ENCODE measurements at regions not wholly inside any gene's neighbourhood (a gene's known extent, or its start where the extent isn't known, plus 50 kb on each side); places are given as distances from the start of the nearest gene placed in this dataset.

GRCh38 chr20:10868299-10868698, 194.5 kb upstream of the JAG1 start:
- Histone ChIP-seq H3K27me3 (ENCODE audit: control insufficient read depth, insufficient read depth, low read length) (no peaks in the 10 kb centered on the region), H3K4me3 (ENCODE audit: low read depth, low read length) (no peak overlapping the region), H3K36me3 (ENCODE audit: control insufficient read depth, insufficient read depth, low read length) (no peaks in the 10 kb centered on the region)
- DNase-seq (ENCODE audit: low read depth), result no peak
- no peak for TF ChIP-seq CTCF (IDR thresholded peaks at IDR 0.05; ENCODE audit: insufficient read depth, low read length, poor library complexity, severe bottlenecking)

GRCh38 chr20:10873026-10873425, 199.2 kb upstream of the JAG1 start:
- DNase-seq (ENCODE audit: low read depth), result no peak
- no peaks in the 10 kb centered on the region for H3K36me3 ChIP-seq (ENCODE audit: control insufficient read depth, insufficient read depth, low read length)
- no peak for TF ChIP-seq CTCF (IDR thresholded peaks at IDR 0.05; ENCODE audit: insufficient read depth, low read length, poor library complexity, severe bottlenecking)
- no peak overlapping the region for H3K4me3 ChIP-seq (ENCODE audit: low read depth, low read length)
- no peaks in the 10 kb centered on the region for H3K27me3 ChIP-seq (ENCODE audit: control insufficient read depth, insufficient read depth, low read length)

GRCh38 chr20:10875653-10876052, 201.9 kb upstream of the JAG1 start:
- H3K27me3 ChIP-seq (ENCODE audit: control insufficient read depth, insufficient read depth, low read length), result no peaks in the 10 kb centered on the region
- no peak for DNase-seq (ENCODE audit: low read depth)
- no peak for TF ChIP-seq CTCF (IDR thresholded peaks at IDR 0.05; ENCODE audit: insufficient read depth, low read length, poor library complexity, severe bottlenecking)

GRCh38 chr20:10876558-10876957, 202.8 kb upstream of the JAG1 start:
- no peaks in the 10 kb centered on the region for H3K27me3 ChIP-seq (ENCODE audit: control insufficient read depth, insufficient read depth, low read length)
- no peak for TF ChIP-seq CTCF (IDR thresholded peaks at IDR 0.05; ENCODE audit: insufficient read depth, low read length, poor library complexity, severe bottlenecking)
- no peak overlapping the region for H3K4me3 ChIP-seq (ENCODE audit: low read depth, low read length)
- no peaks in the 10 kb centered on the region for H3K36me3 ChIP-seq (ENCODE audit: control insufficient read depth, insufficient read depth, low read length)
- no peak for DNase-seq (ENCODE audit: low read depth)

More at GRCh38 chr20:10875653-10876052, 201.9 kb upstream of the JAG1 start:
- Histone ChIP-seq H3K36me3 (ENCODE audit: control insufficient read depth, insufficient read depth, low read length) (no peaks in the 10 kb centered on the region), H3K4me3 (ENCODE audit: low read depth, low read length) (no peak overlapping the region)

- H3K36me3 ChIP-seq (ENCODE audit: control insufficient read depth, insufficient read depth, low read length), result no peaks in the 10 kb centered on the region
- H3K27me3 ChIP-seq (ENCODE audit: control insufficient read depth, insufficient read depth, low read length), result no peaks in the 10 kb centered on the region
- DNase-seq (ENCODE audit: low read depth), result no peak
- TF ChIP-seq CTCF (IDR thresholded peaks at IDR 0.05; ENCODE audit: insufficient read depth, low read length, poor library complexity, severe bottlenecking), result no peak
- no peak overlapping the region for H3K4me3 ChIP-seq (ENCODE audit: low read depth, low read length)
Measured at GRCh38 chr20:10877342-10877741, 203.5 kb upstream of the JAG1 start.

GRCh38 chr20:10883166-10883565, 209.4 kb upstream of the JAG1 start:
- no peak for DNase-seq (ENCODE audit: low read depth)
- TF ChIP-seq CTCF (IDR thresholded peaks at IDR 0.05; ENCODE audit: insufficient read depth, low read length, poor library complexity, severe bottlenecking), result no peak
- no peak overlapping the region for H3K4me3 ChIP-seq (ENCODE audit: low read depth, low read length)
- no peaks in the 10 kb centered on the region for H3K36me3 ChIP-seq (ENCODE audit: control insufficient read depth, insufficient read depth, low read length)
- no peaks in the 10 kb centered on the region for H3K27me3 ChIP-seq (ENCODE audit: control insufficient read depth, insufficient read depth, low read length)
